CD4-positive, alpha-beta T cell treated with Interferon gamma for 1 hour (primary cell): ENCODE measurements at regions not wholly inside any gene's neighbourhood (a gene's known extent, or its start where the extent isn't known, plus 50 kb on each side); places are given as distances from the start of the nearest gene placed in this dataset.

Source experiments
- DNase-seq: peaks from one replicate; pipeline ENCODE4 v3.0.0-alpha.2; 2020

DNA sequence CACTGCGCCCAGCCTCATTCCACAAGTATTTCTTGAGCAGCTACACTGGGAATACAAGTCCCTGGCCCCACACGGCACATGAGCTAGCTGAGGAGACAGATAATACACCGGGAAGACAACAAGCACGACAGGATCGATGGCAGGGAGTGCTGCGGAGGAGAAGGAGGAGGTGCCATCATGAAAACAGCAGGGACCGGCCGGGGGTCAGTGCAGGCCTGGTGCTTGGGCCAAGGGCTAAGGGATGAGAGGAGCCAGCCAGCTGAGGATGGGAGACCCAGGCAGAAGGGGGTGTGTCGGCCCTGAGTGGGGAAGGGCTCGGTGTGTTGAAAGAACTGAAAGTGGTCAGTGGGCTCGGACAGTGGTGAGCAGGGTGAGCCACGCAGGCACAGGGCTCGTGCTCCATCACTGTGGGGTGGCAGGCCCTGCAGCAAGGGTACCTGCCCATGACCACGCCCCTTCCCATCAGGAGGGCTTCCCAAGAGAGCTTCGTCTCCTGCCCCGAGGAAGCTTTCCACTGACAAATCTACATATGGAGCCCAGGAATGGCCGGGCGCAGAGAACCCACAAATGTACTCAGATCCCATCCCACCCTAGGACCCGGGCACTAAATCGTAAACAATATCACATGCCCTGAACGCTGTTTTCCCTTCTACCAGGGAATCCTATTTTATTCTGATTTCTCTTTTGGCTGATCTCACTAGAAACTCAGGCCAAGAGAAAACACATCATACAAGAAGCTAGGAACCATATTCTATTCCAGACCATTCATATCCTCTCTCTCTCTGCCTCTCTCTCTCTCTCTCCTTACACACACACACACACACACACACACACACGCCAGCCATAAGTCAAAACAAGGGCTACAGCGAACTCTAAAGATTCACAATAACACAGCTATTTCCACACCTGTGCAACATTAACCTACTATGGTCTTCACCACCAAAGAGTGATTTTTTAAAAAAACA is 50.7 kb upstream of the TNRC6C start:
- DNase-seq = no peak

- no peak for DNase-seq
Measured at GRCh38 chr17:77908501-77908900, 50.0 kb upstream of the TNRC6C start.
